Karpas-422 (cell line): ENCODE measurements at regions not wholly inside any gene's neighbourhood (a gene's known extent, or its start where the extent isn't known, plus 50 kb on each side); places are given as distances from the start of the nearest gene placed in this dataset.

Experiments used
- DNase-seq: peaks from one replicate; pipeline ENCODE4 v3.0.0-alpha.2; 2015
- H2AFZ ChIP-seq: fragments of 200-600 bp; sonication (generic); 2 replicates; pipeline ENCODE4 v1.6.1; 2014; ENCODE audit warnings: antibody characterized with exemption, low read length, mixed read lengths
- H3K27ac ChIP-seq: fragments of 200-600 bp; sonication (generic); 2 replicates; pipeline ENCODE4 v1.5.1; 2014; ENCODE audit warnings: mild to moderate bottlenecking, low read length, moderate library complexity
- H3K27me3 ChIP-seq: fragments of 200-600 bp; sonication (generic); 2 replicates; pipeline ENCODE4 v1.6.1; 2014; ENCODE audit warnings: low read length, mixed read lengths
- H3K36me3 ChIP-seq: fragments of 200-600 bp; sonication (generic); 2 replicates; pipeline ENCODE4 v1.6.1; 2014; ENCODE audit warnings: low read length, mixed read lengths; ENCODE audit not compliant: insufficient read depth
- H3K4me1 ChIP-seq: fragments of 200-600 bp; sonication (generic); 2 replicates; pipeline ENCODE4 v1.6.1; 2014; ENCODE audit warnings: mild to moderate bottlenecking, low read length, mixed read lengths
- H3K4me2 ChIP-seq: fragments of 200-600 bp; sonication (generic); 2 replicates; pipeline ENCODE4 v1.6.1; 2014; ENCODE audit warnings: low read length, low read depth, mild to moderate bottlenecking; ENCODE audit not compliant: poor library complexity, severe bottlenecking
- H3K4me3 ChIP-seq: fragments of 200-600 bp; sonication (generic); 2 replicates; pipeline ENCODE4 v1.5.1; 2014; ENCODE audit warnings: mild to moderate bottlenecking, antibody characterized with exemption, low read length, mixed read lengths
- H3K79me2 ChIP-seq: fragments of 200-600 bp; sonication (generic); 2 replicates; pipeline ENCODE4 v1.6.1; 2014; ENCODE audit warnings: mild to moderate bottlenecking, low read length, mixed read lengths
- H3K9ac ChIP-seq: fragments of 200-600 bp; sonication (generic); 2 replicates; pipeline ENCODE4 v1.6.0; 2014; ENCODE audit warnings: low read length
- H3K9me2 ChIP-seq: fragments of 200-600 bp; sonication (generic), shearing (Covaris generic); replicated peaks from 2 replicates; pipeline ENCODE4 v1.6.0; 2014; ENCODE audit warnings: mild to moderate bottlenecking, low read length, moderate library complexity; ENCODE audit not compliant: insufficient read depth
- H3K9me3 ChIP-seq: fragments of 300-700, 200-600 bp; sonication (generic); 2 replicates; pipeline ENCODE4 v1.6.1; 2014; ENCODE audit warnings: low read length, mixed read lengths
- H4K20me1 ChIP-seq: fragments of 200-600 bp; sonication (generic); 2 replicates; pipeline ENCODE4 v1.6.1; 2014; ENCODE audit warnings: mild to moderate bottlenecking, antibody characterized with exemption, low read length, low read depth; ENCODE audit not compliant: insufficient read depth

DNA sequence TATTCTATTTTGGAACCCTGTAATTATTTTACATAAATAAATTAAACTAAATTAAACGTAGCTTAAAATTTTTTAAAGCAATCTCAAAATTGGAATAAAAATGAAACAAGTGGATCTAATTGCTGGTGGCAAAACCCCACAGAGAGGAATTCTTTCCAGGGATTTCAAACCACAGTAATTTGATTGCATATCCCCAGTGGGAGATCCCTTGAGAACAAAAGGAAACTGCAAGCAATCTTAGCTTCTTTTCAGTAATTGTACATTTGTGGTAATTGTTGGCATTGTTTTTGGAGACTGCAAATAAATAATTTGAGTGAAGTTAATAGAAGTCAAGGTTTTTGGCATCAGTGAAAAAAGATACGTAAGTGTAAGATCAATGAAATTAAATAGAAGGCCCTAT is 58.7 kb upstream of the MYCN start:
- Histone ChIP-seq H3K27me3 (no peaks in the 10 kb centered on the region), H2AFZ (no peak overlapping the region), H3K4me3 (no peak overlapping the region), H4K20me1 (no peaks in the 10 kb centered on the region), H3K79me2 (no peaks in the 10 kb centered on the region), H3K36me3 (no peaks in the 10 kb centered on the region), H3K9ac (no peak overlapping the region), H3K27ac (no peak overlapping the region), H3K9me2 (no peaks in the 10 kb centered on the region), H3K4me2 (no peak overlapping the region), H3K4me1 (no peaks in the 10 kb centered on the region), H3K9me3 (no peaks in the 10 kb centered on the region)
- DNase-seq, result no peak

DNA sequence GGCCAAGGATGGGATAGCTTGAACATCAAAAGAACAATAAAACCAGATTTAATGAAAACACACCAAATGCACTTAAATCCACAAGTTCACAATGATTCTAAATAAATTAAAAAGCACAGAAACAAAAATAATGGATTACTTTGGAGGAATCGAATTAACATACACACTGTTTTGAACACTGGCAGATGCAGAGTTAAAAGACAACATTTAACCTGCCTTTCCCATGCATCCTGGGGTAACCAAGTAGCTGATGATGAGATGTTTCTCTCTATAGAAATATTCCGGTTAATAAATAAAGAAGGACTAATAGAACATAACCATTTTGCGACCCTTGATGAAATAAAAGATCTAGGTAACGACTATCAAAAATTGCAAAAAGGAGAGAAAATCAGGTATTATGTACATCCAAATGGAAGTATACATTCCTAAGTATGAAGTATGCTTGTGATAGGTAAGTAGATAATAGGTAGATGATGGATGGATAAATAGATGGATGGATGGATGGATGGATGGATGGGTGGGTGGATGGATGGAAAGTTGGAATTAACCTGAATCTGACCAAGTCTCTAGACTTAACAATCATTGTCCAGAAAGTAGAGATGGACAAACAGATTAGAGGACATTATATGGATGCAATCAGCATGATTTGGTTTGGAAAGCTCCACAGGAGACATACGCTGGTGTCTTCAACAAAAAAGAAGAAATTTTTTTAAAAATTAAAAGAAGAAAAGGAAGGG is 57.4 kb upstream of the MYCN start:
- Histone ChIP-seq H3K27me3 (no peaks in the 10 kb centered on the region), H3K36me3 (no peaks in the 10 kb centered on the region), H3K4me2 (no peak overlapping the region), H2AFZ (no peak overlapping the region), H3K79me2 (no peaks in the 10 kb centered on the region), H3K9ac (no peak overlapping the region), H3K27ac (no peak overlapping the region), H3K9me2 (no peaks in the 10 kb centered on the region), H3K4me3 (no peak overlapping the region), H3K9me3 (no peaks in the 10 kb centered on the region), H3K4me1 (no peaks in the 10 kb centered on the region), H4K20me1 (no peaks in the 10 kb centered on the region)
- DNase-seq, result no peak

DNA sequence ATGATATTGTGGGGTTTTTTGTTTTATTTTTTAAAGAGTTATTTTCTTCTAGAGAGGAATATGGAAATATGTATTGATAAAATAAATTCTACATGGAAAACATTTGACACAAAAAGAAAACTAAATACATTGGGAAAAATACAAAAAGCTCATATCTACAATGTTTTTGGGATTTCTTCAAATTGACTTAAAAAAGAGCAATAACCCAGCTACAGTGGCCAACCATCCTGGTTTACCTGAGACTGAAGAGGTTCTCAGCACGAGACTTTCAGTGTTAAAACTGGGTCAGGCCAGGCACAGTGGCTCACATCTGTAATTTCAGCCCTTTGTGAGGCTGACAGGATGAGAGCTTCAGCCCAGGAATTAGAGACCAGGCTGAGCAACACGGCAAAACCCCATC is 56.7 kb upstream of the MYCN start:
- no peak for DNase-seq
- no peaks in the 10 kb centered on the region for H3K79me2 ChIP-seq
- no peaks in the 10 kb centered on the region for H3K9me3 ChIP-seq
- H3K4me2 ChIP-seq, result no peak overlapping the region
- no peaks in the 10 kb centered on the region for H4K20me1 ChIP-seq
- H2AFZ ChIP-seq, result no peak overlapping the region
- no peaks in the 10 kb centered on the region for H3K36me3 ChIP-seq
- no peaks in the 10 kb centered on the region for H3K4me1 ChIP-seq
- H3K4me3 ChIP-seq, result no peak overlapping the region
- no peak overlapping the region for H3K27ac ChIP-seq
- no peak overlapping the region for H3K9ac ChIP-seq
- no peaks in the 10 kb centered on the region for H3K27me3 ChIP-seq
- no peaks in the 10 kb centered on the region for H3K9me2 ChIP-seq

DNA sequence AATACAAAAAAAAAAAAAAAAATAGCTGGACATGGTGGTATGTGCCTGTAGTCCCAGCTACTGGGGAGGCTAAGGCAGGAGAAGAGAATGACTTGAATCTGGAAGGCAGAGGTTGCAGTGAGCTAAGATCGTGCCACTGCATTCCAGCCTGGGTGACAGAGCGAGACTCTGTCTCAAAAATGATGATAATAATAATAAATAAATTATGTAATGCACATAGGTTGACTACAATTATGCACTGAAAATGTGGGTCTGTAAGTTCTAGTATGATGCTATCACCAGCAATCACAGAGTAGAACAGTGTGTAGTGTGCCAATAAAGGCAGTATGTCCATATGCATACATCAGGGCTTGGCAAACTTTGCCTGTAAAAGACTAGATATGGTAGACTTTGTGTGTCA is 55.6 kb upstream of the MYCN start:
- DNase-seq, result no peak
- H3K27ac ChIP-seq, result no peak overlapping the region
- no peaks in the 10 kb centered on the region for H3K36me3 ChIP-seq
- no peaks in the 10 kb centered on the region for H3K4me1 ChIP-seq
- no peak overlapping the region for H3K4me2 ChIP-seq
- H3K9me2 ChIP-seq, result no peaks in the 10 kb centered on the region
- H3K9me3 ChIP-seq, result no peaks in the 10 kb centered on the region
- no peaks in the 10 kb centered on the region for H4K20me1 ChIP-seq
- no peak overlapping the region for H3K4me3 ChIP-seq
- H3K9ac ChIP-seq, result no peak overlapping the region
- no peaks in the 10 kb centered on the region for H3K27me3 ChIP-seq
- no peaks in the 10 kb centered on the region for H3K79me2 ChIP-seq
- no peak overlapping the region for H2AFZ ChIP-seq

DNA sequence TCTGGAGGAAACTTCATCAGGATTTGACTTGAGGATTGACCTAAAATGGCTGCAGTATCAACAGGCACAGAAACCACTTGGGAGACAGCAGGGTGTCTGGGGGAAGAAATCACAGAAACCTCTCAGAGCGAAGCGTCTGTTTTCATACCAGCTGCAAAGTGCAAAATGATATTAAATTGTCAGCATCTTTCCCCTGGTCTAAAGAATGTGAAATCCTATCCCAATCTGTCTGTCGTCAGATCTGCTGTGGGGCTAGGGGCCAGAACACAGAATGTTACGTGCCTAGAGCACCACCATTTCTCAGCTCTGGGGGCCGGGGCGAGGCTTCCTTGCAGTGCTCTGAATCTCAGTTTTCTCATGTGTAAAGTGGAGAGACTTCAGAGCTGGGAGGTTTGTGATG is 54.1 kb upstream of the MYCN start:
- Histone ChIP-seq H3K79me2 (no peaks in the 10 kb centered on the region), H2AFZ (no peak overlapping the region), H3K36me3 (no peaks in the 10 kb centered on the region)

DNA sequence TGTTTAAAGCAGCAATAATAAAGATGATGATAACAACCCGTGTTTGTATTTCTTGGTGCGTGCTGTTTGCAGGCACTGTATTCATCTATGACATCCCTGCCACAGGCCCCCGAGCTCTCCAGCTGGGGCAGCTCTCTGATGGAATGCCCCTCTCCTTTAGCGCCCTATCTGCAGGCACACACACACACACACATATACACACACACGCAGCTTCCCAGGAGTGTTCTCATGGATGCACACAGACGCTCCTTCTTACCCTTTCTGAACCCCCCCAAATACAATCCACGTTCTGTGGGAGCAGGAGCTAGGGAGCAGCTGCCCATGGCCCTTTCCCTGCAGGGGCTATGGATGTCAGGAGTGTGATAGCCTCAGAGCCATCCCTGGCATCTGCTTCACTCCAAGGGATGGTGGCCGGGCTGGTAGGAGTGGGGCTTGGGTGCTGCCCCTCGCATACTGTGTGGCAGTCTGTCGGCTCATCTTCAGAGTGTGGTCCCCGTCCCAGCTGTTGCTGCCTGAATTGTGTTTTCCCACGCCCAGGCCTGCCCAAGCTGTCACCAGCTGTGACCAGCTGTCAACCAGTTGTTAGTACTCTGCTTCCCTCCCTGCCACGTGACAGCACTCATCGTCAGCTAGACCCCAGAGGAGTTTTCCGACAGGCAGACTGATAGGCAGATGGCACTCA is 50.8 kb upstream of the MYCN start:
- Histone ChIP-seq H3K79me2 (no peaks in the 10 kb centered on the region), H4K20me1 (no peaks in the 10 kb centered on the region), H3K4me1 (no peaks in the 10 kb centered on the region), H3K27me3 (no peaks in the 10 kb centered on the region), H3K4me3 (no peak overlapping the region), H3K27ac (no peak overlapping the region), H2AFZ (no peak overlapping the region), H3K9me2 (no peaks in the 10 kb centered on the region), H3K9ac (no peak overlapping the region), H3K36me3 (no peaks in the 10 kb centered on the region), H3K9me3 (no peaks in the 10 kb centered on the region), H3K4me2 (no peak overlapping the region)
- DNase-seq, result no peak

More for the DNA sequence above, 54.1 kb upstream of the MYCN start:
- no peak overlapping the region for H3K4me3 ChIP-seq
- no peak overlapping the region for H3K27ac ChIP-seq
- H3K9me2 ChIP-seq, result no peaks in the 10 kb centered on the region
- no peaks in the 10 kb centered on the region for H3K27me3 ChIP-seq
- H3K9ac ChIP-seq, result no peak overlapping the region
- H3K9me3 ChIP-seq, result no peaks in the 10 kb centered on the region
- H4K20me1 ChIP-seq, result no peaks in the 10 kb centered on the region
- no peak for DNase-seq
- H3K4me1 ChIP-seq, result no peaks in the 10 kb centered on the region
- H3K4me2 ChIP-seq, result no peak overlapping the region

DNA sequence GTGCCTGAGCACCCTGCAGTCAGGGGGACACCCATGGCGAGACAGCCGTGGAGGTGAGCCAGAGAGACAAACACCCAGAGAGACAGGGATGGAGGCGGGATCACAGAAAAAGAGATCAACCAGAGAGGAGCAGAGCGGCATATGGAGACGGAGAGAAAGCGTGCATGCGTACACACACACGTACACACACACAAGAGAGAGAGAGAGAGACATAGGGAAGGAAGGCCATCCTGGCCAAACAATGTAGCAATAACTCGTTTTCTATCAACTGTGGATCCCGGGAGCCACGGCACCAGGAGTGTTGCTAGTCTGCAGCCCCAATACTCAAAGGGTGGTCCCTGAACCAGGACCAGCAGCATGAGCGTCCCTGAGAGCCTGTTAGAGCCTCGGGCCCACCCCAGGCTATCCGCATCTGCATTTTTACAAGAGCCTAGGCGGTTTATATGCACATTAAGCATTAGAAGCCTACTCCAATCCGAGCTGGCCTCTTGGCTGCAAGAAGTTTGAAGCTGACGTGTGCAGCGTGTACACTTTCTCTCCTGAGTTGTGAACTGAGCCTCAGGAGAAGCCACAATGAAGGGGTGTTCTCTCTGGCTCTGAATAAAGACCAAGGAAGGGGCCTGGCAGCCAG is 50.1 kb upstream of the MYCN start:
- Histone ChIP-seq H3K4me2 (no peak overlapping the region), H2AFZ (no peak overlapping the region), H3K27me3 (no peaks in the 10 kb centered on the region), H3K27ac (no peak overlapping the region), H4K20me1 (no peaks in the 10 kb centered on the region), H3K4me3 (no peak overlapping the region), H3K9ac (no peak overlapping the region), H3K79me2 (no peaks in the 10 kb centered on the region), H3K9me2 (no peaks in the 10 kb centered on the region), H3K36me3 (no peaks in the 10 kb centered on the region), H3K9me3 (no peaks in the 10 kb centered on the region), H3K4me1 (no peaks in the 10 kb centered on the region)
- no peak for DNase-seq
